ENCODE measurements at regions not wholly inside any gene's neighbourhood (a gene's known extent, or its start where the extent isn't known, plus 50 kb on each side); places are given as distances from the start of the nearest gene placed in this dataset.

GRCh38 chr7:97503367-97504094 lies 228.4 kb upstream of the TAC1 start:
- TF ChIP-seq CTCF (IDR thresholded peaks at IDR 0.05): no peak
- TF ChIP-seq POLR2A (IDR thresholded peaks at IDR 0.05): no peak
- no peak for TF ChIP-seq POLR2AphosphoS5 (IDR thresholded peaks at IDR 0.05)
